ENCODE measurements at regions not wholly inside any gene's neighbourhood (a gene's known extent, or its start where the extent isn't known, plus 50 kb on each side); places are given as distances from the start of the nearest gene placed in this dataset.

DNA sequence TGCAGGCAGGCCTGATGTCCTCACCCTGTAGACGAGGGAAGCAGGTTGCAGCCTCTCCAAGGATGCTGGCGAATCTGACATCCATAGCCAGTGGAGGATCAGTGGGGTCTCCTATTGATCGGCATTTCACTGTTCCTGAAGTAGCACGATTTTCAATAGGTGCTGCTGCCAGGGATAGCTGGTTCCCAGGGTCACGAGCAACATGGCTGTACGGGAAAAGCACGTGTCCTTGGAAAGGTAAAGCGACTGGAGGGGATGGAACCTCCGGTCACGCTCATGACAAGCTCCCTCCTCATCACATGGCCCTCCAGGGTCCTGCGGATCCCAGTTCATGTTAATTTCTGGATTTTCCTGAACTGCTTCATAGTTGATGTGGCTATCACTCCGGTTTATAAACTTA lies 373.7 kb upstream of the SMIM21 start:
- no peak for TF ChIP-seq EZH2 (IDR thresholded peaks at IDR 0.05; ENCODE audit: low read depth)
- TF ChIP-seq, protein P1, sequence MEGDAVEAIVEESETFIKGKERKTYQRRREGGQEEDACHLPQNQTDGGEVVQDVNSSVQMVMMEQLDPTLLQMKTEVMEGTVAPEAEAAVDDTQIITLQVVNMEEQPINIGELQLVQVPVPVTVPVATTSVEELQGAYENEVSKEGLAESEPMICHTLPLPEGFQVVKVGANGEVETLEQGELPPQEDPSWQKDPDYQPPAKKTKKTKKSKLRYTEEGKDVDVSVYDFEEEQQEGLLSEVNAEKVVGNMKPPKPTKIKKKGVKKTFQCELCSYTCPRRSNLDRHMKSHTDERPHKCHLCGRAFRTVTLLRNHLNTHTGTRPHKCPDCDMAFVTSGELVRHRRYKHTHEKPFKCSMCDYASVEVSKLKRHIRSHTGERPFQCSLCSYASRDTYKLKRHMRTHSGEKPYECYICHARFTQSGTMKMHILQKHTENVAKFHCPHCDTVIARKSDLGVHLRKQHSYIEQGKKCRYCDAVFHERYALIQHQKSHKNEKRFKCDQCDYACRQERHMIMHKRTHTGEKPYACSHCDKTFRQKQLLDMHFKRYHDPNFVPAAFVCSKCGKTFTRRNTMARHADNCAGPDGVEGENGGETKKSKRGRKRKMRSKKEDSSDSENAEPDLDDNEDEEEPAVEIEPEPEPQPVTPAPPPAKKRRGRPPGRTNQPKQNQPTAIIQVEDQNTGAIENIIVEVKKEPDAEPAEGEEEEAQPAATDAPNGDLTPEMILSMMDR (conservative IDR thresholded peaks at IDR 0.05) = no peak
